ENCODE measurements at regions not wholly inside any gene's neighbourhood (a gene's known extent, or its start where the extent isn't known, plus 50 kb on each side); places are given as distances from the start of the nearest gene placed in this dataset.

DNA sequence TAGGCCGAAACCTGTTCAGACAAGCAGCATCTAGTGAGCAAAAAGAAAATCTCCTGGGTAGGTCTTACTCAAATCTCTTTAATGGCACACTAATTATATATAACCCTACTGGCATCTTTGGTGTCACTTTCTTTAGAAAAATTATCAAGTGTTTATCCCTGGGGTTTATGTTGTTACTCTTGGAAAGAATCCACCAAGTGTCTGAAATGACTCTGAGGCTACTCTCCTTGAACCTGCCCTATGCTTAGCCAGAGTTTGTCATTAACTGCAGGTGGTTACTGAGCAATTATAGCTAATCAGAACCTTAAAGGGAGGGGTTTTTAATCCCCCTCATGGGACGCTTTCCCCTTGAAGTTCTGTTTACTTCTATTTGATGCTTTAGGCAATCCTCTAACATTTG, 381.9 kb downstream of the PLK2 start:
- TF ChIP-seq ZNF274 (IDR thresholded peaks at IDR 0.05; ENCODE audit: low read depth, low read length) (no peak), YY1 (IDR thresholded peaks at IDR 0.05; ENCODE audit: insufficient read depth, insufficient read length) (no peak), SUZ12 (IDR thresholded peaks at IDR 0.05; ENCODE audit: extremely low read depth, insufficient read depth, insufficient read length) (no peak)
